ENCODE measurements at regions not wholly inside any gene's neighbourhood (a gene's known extent, or its start where the extent isn't known, plus 50 kb on each side); places are given as distances from the start of the nearest gene placed in this dataset.
"Not testable (repeated sequence)": the region's sequence is repeated elsewhere in the genome, so short reads cannot be mapped to it uniquely, and the experiment has no call there.

GRCh38 chr9:40935336-40935735, 193.1 kb downstream of the FOXD4L6 start:
- Histone ChIP-seq H3K4me2 (ENCODE audit: low read length) (no peak overlapping the region), H2AFZ (no peak overlapping the region), H3K27ac (no peak overlapping the region), H3K36me3 (ENCODE audit: control insufficient read depth, insufficient read depth, low read length) (no peaks in the 10 kb centered on the region), H3K4me1 (no peaks in the 10 kb centered on the region), H3K9me3 (ENCODE audit: control insufficient read depth, low read length) (peaks cover 3% of the 10 kb centered on the region), H3K9ac (no peak overlapping the region), H3K79me2 (no peaks in the 10 kb centered on the region), H3K4me3 (ENCODE audit: low read depth, low read length) (no peak overlapping the region), H3K27me3 (ENCODE audit: control insufficient read depth, insufficient read depth, low read length) (no peaks in the 10 kb centered on the region)
- no peak for TF ChIP-seq CTCF (IDR thresholded peaks at IDR 0.05)

DNA sequence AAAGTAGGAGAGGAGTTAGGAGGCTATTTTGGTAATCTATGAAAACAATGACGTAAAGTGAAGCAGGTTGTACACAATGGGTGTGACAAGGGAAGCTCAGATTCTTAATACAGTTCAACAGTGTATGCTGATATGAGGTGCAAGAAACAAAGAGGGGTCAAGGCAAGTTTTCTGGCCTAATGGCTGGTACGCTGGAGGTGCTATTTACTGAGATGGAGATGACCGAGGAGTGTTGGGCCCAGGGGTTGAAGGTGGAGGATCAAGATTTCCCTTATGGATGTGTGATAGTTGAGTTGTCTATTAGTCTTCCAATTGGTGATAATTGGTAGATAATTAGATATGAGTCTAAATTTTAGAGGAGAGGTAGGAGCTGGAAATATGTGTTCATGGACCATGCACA, 194.0 kb downstream of the FOXD4L6 start:
- not testable (repeated sequence) for H3K9ac ChIP-seq; H3K36me3 ChIP-seq (ENCODE audit: control insufficient read depth, insufficient read depth, low read length); H3K27me3 ChIP-seq (ENCODE audit: control insufficient read depth, insufficient read depth, low read length); H3K4me1 ChIP-seq; H3K79me2 ChIP-seq; H3K9me3 ChIP-seq (ENCODE audit: control insufficient read depth, low read length); H3K4me2 ChIP-seq (ENCODE audit: low read length); H3K27ac ChIP-seq; H2AFZ ChIP-seq; H3K4me3 ChIP-seq (ENCODE audit: low read depth, low read length)

DNA sequence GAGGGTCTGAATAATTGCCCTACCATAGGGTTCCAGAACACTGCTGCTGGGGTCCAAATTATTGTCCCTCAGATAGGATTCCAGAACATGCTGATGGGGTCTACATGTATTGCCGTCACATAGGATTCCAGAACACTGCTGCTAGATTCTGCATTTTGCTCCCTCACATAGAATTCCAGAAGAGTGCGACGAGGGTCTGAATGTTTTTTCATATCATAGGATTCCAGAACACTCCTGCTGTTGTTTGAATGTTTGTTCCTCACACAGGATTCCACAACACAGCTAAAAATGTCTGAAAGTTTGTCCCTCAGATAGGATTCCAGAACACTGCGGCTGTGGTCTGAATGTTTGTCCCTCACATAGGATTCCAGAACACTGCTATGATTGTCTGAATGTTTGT, 198.1 kb downstream of the FOXD4L6 start:
- not testable (repeated sequence) for H3K4me1 ChIP-seq; H3K9me3 ChIP-seq (ENCODE audit: control insufficient read depth, low read length); H3K36me3 ChIP-seq (ENCODE audit: control insufficient read depth, insufficient read depth, low read length); H3K4me2 ChIP-seq (ENCODE audit: low read length); H3K27ac ChIP-seq; H3K9ac ChIP-seq; H3K27me3 ChIP-seq (ENCODE audit: control insufficient read depth, insufficient read depth, low read length); H2AFZ ChIP-seq; H3K79me2 ChIP-seq; H3K4me3 ChIP-seq (ENCODE audit: low read depth, low read length)

DNA sequence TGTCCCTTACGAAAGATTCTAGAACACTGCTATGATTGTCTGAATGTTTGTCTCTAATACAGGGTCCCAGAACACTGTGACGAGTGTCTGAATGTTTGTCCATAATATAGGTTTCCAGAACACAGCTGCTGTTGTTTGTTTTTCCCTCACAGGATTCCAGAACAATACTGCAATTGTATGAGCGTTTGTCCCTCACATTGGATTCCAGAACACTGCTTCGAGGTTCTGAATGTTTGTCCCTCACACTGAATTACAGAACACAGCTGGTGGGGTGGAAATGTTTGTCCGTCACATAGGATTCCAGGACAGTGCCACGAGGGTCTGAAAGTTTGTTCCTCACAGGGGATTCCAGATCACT, 199.0 kb downstream of the FOXD4L6 start:
- H3K9me3 ChIP-seq (ENCODE audit: control insufficient read depth, low read length): not testable (repeated sequence)

DNA sequence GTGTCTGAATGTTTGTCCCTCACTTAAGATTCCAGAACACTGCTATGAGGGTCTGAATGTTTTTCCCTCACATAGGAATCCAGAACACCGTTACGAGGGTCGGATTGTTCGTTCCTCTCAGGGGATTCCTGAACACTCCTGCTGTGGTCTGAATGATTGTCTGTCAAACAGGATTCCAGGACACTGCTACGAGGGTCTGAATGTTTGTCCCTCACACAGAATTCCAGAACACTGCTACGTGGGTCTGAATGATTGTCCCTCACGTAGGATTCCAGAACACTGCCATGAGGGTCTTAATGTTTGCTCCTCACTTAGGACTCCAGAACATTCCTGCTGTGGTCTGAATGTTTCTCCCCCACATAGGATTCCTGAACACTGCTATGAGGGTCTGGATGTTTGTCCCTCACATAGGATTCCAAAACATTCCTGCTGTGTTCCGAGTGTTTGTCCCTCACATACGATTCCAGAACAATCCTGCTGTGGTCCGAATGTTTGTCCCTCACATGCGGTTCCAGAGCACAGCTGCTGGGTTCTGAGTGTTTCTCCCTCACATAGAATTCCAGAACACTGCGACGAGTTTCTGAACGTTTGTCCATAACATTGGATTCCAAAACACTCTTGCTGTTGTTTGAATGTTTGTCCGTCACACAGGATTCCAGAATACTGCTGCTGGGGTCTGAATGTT, 199.5 kb downstream of the FOXD4L6 start:
- Histone ChIP-seq H3K4me2 (ENCODE audit: low read length) (no peak overlapping the region), H3K4me3 (ENCODE audit: low read depth, low read length) (no peak overlapping the region), H3K27ac (no peak overlapping the region), H2AFZ (no peak overlapping the region), H3K27me3 (ENCODE audit: control insufficient read depth, insufficient read depth, low read length) (no peaks in the 10 kb centered on the region), H3K4me1 (no peaks in the 10 kb centered on the region), H3K9me3 (ENCODE audit: control insufficient read depth, low read length) (peaks cover under 1% of the 10 kb centered on the region), H3K79me2 (no peaks in the 10 kb centered on the region), H3K9ac (no peak overlapping the region), H3K36me3 (ENCODE audit: control insufficient read depth, insufficient read depth, low read length) (no peaks in the 10 kb centered on the region)
- no peak for TF ChIP-seq CTCF (IDR thresholded peaks at IDR 0.05)

More for the DNA sequence above, 199.0 kb downstream of the FOXD4L6 start:
- H3K27ac ChIP-seq; H3K4me2 ChIP-seq (ENCODE audit: low read length); H3K36me3 ChIP-seq (ENCODE audit: control insufficient read depth, insufficient read depth, low read length); H3K27me3 ChIP-seq (ENCODE audit: control insufficient read depth, insufficient read depth, low read length); H3K9ac ChIP-seq; H3K4me3 ChIP-seq (ENCODE audit: low read depth, low read length); H3K79me2 ChIP-seq; H2AFZ ChIP-seq; H3K4me1 ChIP-seq: not testable (repeated sequence)

- Histone ChIP-seq H2AFZ (no peak overlapping the region), H3K27ac (no peak overlapping the region), H3K4me3 (ENCODE audit: low read depth, low read length) (no peak overlapping the region), H3K4me1 (no peaks in the 10 kb centered on the region), H3K9me3 (ENCODE audit: control insufficient read depth, low read length) (peaks cover 4% of the 10 kb centered on the region), H3K79me2 (no peaks in the 10 kb centered on the region), H3K9ac (no peak overlapping the region), H3K27me3 (ENCODE audit: control insufficient read depth, insufficient read depth, low read length) (no peaks in the 10 kb centered on the region), H3K36me3 (ENCODE audit: control insufficient read depth, insufficient read depth, low read length) (no peaks in the 10 kb centered on the region), H3K4me2 (ENCODE audit: low read length) (no peak overlapping the region)
- no peak for TF ChIP-seq CTCF (IDR thresholded peaks at IDR 0.05)
Measured at GRCh38 chr9:40927851-40928802, 200.4 kb downstream of the FOXD4L6 start.
